BLaER1 treated with 17β-estradiol and CSF1 and Interleukin-3, amounts not matched to agents 10 nM and 100 nM (cell line): ENCODE measurements at regions not wholly inside any gene's neighbourhood (a gene's known extent, or its start where the extent isn't known, plus 50 kb on each side); places are given as distances from the start of the nearest gene placed in this dataset.

Experiments
- H3K27ac ChIP-seq, 11 experiments: shearing (Covaris generic); formaldehyde crosslinking; 2 replicates each; pipeline ENCODE4 v1.8.1; 2022
- H3K27me3 ChIP-seq, 11 experiments: shearing (Covaris generic); formaldehyde crosslinking; 2 replicates each; pipeline ENCODE4 v1.8.1; 2022
- H3K36me3 ChIP-seq, 11 experiments: shearing (Covaris generic); formaldehyde crosslinking; 2 replicates each; pipeline ENCODE4 v1.8.1; 2022
- H3K4me1 ChIP-seq, 10 experiments: shearing (Covaris generic); formaldehyde crosslinking; 2 replicates each; pipeline ENCODE4 v1.8.1; 2022
- H3K4me2 ChIP-seq, 11 experiments: shearing (Covaris generic); formaldehyde crosslinking; 2 replicates each; pipeline ENCODE4 v1.8.1; 2022
- H3K4me3 ChIP-seq, 10 experiments: shearing (Covaris generic); formaldehyde crosslinking; 2 replicates each; pipeline ENCODE4 v1.8.1; 2022
- H3K9ac ChIP-seq, 11 experiments: shearing (Covaris generic); formaldehyde crosslinking; 2 replicates each; pipeline ENCODE4 v1.8.1; 2022
- H3K9me3 ChIP-seq, 11 experiments: shearing (Covaris generic); formaldehyde crosslinking; replicated peaks in 1 of 11; 2 replicates each; pipeline ENCODE4 v1.8.1; 2022
- H4K20me1 ChIP-seq, 11 experiments: shearing (Covaris generic); formaldehyde crosslinking; 2 replicates each; pipeline ENCODE4 v1.8.1; 2022
- Cebpa-rat ChIP-seq, 11 experiments: shearing (Covaris generic); IDR thresholded peaks; 2 replicates each; pipeline ENCODE4 v1.8.1; 2022

GRCh38 chr16:73368715-73369114, 320.8 kb upstream of the ZFHX3 start:
- H3K4me1 ChIP-seq = no peaks in the 10 kb centered on the region
- no peaks in the 10 kb centered on the region for H3K9me3 ChIP-seq
- H3K4me3 ChIP-seq = no peak overlapping the region
- no peak for TF ChIP-seq Cebpa-rat (IDR thresholded peaks at IDR 0.05)
- no peaks in the 10 kb centered on the region; a peak in 1 of 22 replicates for H4K20me1 ChIP-seq
- H3K4me2 ChIP-seq = no peak overlapping the region
- no peak overlapping the region for H3K9ac ChIP-seq
- H3K36me3 ChIP-seq = no peaks in the 10 kb centered on the region
- no peak overlapping the region for H3K27ac ChIP-seq
- no peaks in the 10 kb centered on the region for H3K27me3 ChIP-seq

- Histone ChIP-seq H3K4me2 (no peak overlapping the region), H4K20me1 (no peaks in the 10 kb centered on the region; a peak in 1 of 22 replicates), H3K4me3 (no peak overlapping the region), H3K9me3 (no peaks in the 10 kb centered on the region), H3K36me3 (no peaks in the 10 kb centered on the region), H3K9ac (no peak overlapping the region), H3K27me3 (no peaks in the 10 kb centered on the region), H3K27ac (no peak overlapping the region), H3K4me1 (no peaks in the 10 kb centered on the region)
- TF ChIP-seq Cebpa-rat (IDR thresholded peaks at IDR 0.05) = no peak
Observed at GRCh38 chr16:73365016-73365551, 317.2 kb upstream of the ZFHX3 start.

- no peak for TF ChIP-seq Cebpa-rat (IDR thresholded peaks at IDR 0.05)
- H3K27me3 ChIP-seq = no peaks in the 10 kb centered on the region
- H4K20me1 ChIP-seq = no peaks in the 10 kb centered on the region
- H3K9me3 ChIP-seq = no peaks in the 10 kb centered on the region
- no peaks in the 10 kb centered on the region for H3K4me1 ChIP-seq
- H3K36me3 ChIP-seq = no peaks in the 10 kb centered on the region
- H3K4me3 ChIP-seq = no peak overlapping the region
- no peak overlapping the region for H3K27ac ChIP-seq
- H3K9ac ChIP-seq = no peak overlapping the region
- H3K4me2 ChIP-seq = no peak overlapping the region
Observed at GRCh38 chr16:73364413-73364812, 316.5 kb upstream of the ZFHX3 start.

- no peak overlapping the region for H3K27ac ChIP-seq
- no peaks in the 10 kb centered on the region for H3K36me3 ChIP-seq
- H3K4me1 ChIP-seq = no peaks in the 10 kb centered on the region
- H4K20me1 ChIP-seq = no peaks in the 10 kb centered on the region
- no peak overlapping the region for H3K9ac ChIP-seq
- TF ChIP-seq Cebpa-rat (IDR thresholded peaks at IDR 0.05) = no peak
- no peaks in the 10 kb centered on the region for H3K9me3 ChIP-seq
- H3K4me3 ChIP-seq = no peak overlapping the region
- H3K27me3 ChIP-seq = no peaks in the 10 kb centered on the region
- no peak overlapping the region for H3K4me2 ChIP-seq
Observed at GRCh38 chr16:73361061-73361460, 313.1 kb upstream of the ZFHX3 start.

- Histone ChIP-seq H3K27ac (no peak overlapping the region), H3K4me1 (no peaks in the 10 kb centered on the region), H3K27me3 (no peaks in the 10 kb centered on the region), H3K9me3 (no peaks in the 10 kb centered on the region), H3K4me3 (no peak overlapping the region), H3K9ac (no peak overlapping the region), H3K4me2 (no peak overlapping the region), H4K20me1 (no peaks in the 10 kb centered on the region), H3K36me3 (no peaks in the 10 kb centered on the region)
- TF ChIP-seq Cebpa-rat (IDR thresholded peaks at IDR 0.05) = no peak
Observed at GRCh38 chr16:73356401-73357079, 308.6 kb upstream of the ZFHX3 start.

GRCh38 chr16:73355981-73356380, 308.1 kb upstream of the ZFHX3 start:
- no peak overlapping the region for H3K27ac ChIP-seq
- H3K36me3 ChIP-seq = no peaks in the 10 kb centered on the region
- no peaks in the 10 kb centered on the region for H3K4me1 ChIP-seq
- H3K27me3 ChIP-seq = no peaks in the 10 kb centered on the region
- TF ChIP-seq Cebpa-rat (IDR thresholded peaks at IDR 0.05) = no peak
- H3K4me3 ChIP-seq = no peak overlapping the region
- no peak overlapping the region for H3K9ac ChIP-seq
- H4K20me1 ChIP-seq = no peaks in the 10 kb centered on the region
- H3K4me2 ChIP-seq = no peak overlapping the region
- no peaks in the 10 kb centered on the region for H3K9me3 ChIP-seq

GRCh38 chr16:73354434-73354833, 306.5 kb upstream of the ZFHX3 start:
- peaks cover 0 to 6% (median 0%) of the 10 kb centered on the region in 11 experiments; a peak in 1 of 22 replicates for H3K9me3 ChIP-seq
- TF ChIP-seq Cebpa-rat (IDR thresholded peaks at IDR 0.05) = no peak
- no peak overlapping the region for H3K4me2 ChIP-seq
- H3K27ac ChIP-seq = no peak overlapping the region
- H3K36me3 ChIP-seq = no peaks in the 10 kb centered on the region
- no peak overlapping the region for H3K4me3 ChIP-seq
- no peaks in the 10 kb centered on the region for H3K27me3 ChIP-seq
- H4K20me1 ChIP-seq = no peaks in the 10 kb centered on the region
- no peaks in the 10 kb centered on the region; a peak in 1 of 20 replicates for H3K4me1 ChIP-seq
- H3K9ac ChIP-seq = no peak overlapping the region

GRCh38 chr16:73350707-73351452, 303.0 kb upstream of the ZFHX3 start:
- Histone ChIP-seq H3K9me3 (peaks cover 0 to 6% (median 0%) of the 10 kb centered on the region in 11 experiments; a peak in 1 of 22 replicates), H3K4me1 (no peaks in the 10 kb centered on the region; a peak in 1 of 20 replicates), H3K4me2 (peak overlapping the region in 1 of 11 experiments; percentile 14; a peak in 2 of 22 replicates), H4K20me1 (no peaks in the 10 kb centered on the region), H3K9ac (no peak overlapping the region), H3K36me3 (no peaks in the 10 kb centered on the region), H3K4me3 (no peak overlapping the region), H3K27me3 (no peaks in the 10 kb centered on the region), H3K27ac (no peak overlapping the region)
- no peak for TF ChIP-seq Cebpa-rat (IDR thresholded peaks at IDR 0.05)

- Histone ChIP-seq H3K4me3 (no peak overlapping the region), H3K36me3 (no peaks in the 10 kb centered on the region), H3K4me1 (no peaks in the 10 kb centered on the region; a peak in 1 of 20 replicates), H3K27ac (no peak overlapping the region), H3K4me2 (no peak overlapping the region), H3K27me3 (no peaks in the 10 kb centered on the region), H3K9me3 (peaks cover 0 to 6% (median 0%) of the 10 kb centered on the region in 11 experiments; a peak in 1 of 22 replicates), H4K20me1 (no peaks in the 10 kb centered on the region), H3K9ac (no peak overlapping the region)
- TF ChIP-seq Cebpa-rat (IDR thresholded peaks at IDR 0.05) = no peak
Observed at GRCh38 chr16:73347500-73348375, 299.8 kb upstream of the ZFHX3 start.
